ENCODE measurements at regions not wholly inside any gene's neighbourhood (a gene's known extent, or its start where the extent isn't known, plus 50 kb on each side); places are given as distances from the start of the nearest gene placed in this dataset.

DNA sequence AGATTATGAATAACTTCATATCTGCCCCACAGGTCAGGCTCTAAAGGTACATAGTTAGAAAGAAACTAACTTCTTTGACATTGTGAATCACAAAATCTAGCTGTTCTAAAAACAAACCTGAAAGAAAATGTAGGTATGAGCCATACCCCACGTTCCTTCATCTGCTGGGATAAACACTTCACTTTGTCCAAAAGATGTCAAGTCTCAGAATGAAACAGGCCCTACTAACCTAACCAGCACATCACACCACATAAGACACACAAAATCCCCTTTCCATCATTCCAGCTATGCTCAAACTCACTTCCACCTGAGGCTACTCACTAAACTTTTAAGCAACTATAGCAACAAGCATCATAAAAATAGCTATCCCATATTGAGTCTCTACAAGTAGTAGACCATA lies 65.2 kb upstream of the GJA5 start:
- DNase-seq (ENCODE audit: low read depth) (no peak), FAIRE-seq (no peak)
- no peaks in the 10 kb centered on the region for H3K4me1 Mint-ChIP-seq (ENCODE audit: low read depth, unreplicated experiment)
- Histone ChIP-seq H3K4me1 (ENCODE audit: insufficient read depth, low read length) (no peaks in the 10 kb centered on the region), H3K4me3 (ENCODE audit: insufficient read depth, low read depth, low read length) (no peak overlapping the region), H3K27ac (ENCODE audit: low read depth, low read length) (no peak overlapping the region), H3K27me3 (ENCODE audit: insufficient read depth, low read length) (no peaks in the 10 kb centered on the region), H2AFZ (ENCODE audit: low read depth, low read length) (no peak overlapping the region), H3K4me2 (ENCODE audit: low read length) (no peak overlapping the region), H3K36me3 (ENCODE audit: insufficient read depth, low read length) (no peaks in the 10 kb centered on the region), H4K20me1 (ENCODE audit: insufficient read depth, low read length) (no peaks in the 10 kb centered on the region), H3K9ac (ENCODE audit: low read length) (no peak overlapping the region), H3K9me3 (ENCODE audit: insufficient read depth, low read depth, low read length) (no peaks in the 10 kb centered on the region), H3K79me2 (ENCODE audit: insufficient read depth, low read length) (no peaks in the 10 kb centered on the region)
- no peak for TF ChIP-seq EZH2 (IDR thresholded peaks at IDR 0.05; ENCODE audit: insufficient read depth, low read length)
- TF ChIP-seq, protein P1, sequence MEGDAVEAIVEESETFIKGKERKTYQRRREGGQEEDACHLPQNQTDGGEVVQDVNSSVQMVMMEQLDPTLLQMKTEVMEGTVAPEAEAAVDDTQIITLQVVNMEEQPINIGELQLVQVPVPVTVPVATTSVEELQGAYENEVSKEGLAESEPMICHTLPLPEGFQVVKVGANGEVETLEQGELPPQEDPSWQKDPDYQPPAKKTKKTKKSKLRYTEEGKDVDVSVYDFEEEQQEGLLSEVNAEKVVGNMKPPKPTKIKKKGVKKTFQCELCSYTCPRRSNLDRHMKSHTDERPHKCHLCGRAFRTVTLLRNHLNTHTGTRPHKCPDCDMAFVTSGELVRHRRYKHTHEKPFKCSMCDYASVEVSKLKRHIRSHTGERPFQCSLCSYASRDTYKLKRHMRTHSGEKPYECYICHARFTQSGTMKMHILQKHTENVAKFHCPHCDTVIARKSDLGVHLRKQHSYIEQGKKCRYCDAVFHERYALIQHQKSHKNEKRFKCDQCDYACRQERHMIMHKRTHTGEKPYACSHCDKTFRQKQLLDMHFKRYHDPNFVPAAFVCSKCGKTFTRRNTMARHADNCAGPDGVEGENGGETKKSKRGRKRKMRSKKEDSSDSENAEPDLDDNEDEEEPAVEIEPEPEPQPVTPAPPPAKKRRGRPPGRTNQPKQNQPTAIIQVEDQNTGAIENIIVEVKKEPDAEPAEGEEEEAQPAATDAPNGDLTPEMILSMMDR (IDR thresholded peaks at IDR 0.05; ENCODE audit: insufficient read depth, low read depth, low read length): no peak
- no peak overlapping the region for H3K4me3 Mint-ChIP-seq (ENCODE audit: unreplicated experiment)
- peaks cover 2% of the 10 kb centered on the region for H3K27me3 Mint-ChIP-seq (ENCODE audit: low read depth, unreplicated experiment)
- H3K9me3 Mint-ChIP-seq (ENCODE audit: unreplicated experiment): no peaks in the 10 kb centered on the region
- H3K36me3 Mint-ChIP-seq (ENCODE audit: low read depth, unreplicated experiment): no peaks in the 10 kb centered on the region
- no peak overlapping the region for H3K27ac Mint-ChIP-seq (ENCODE audit: unreplicated experiment)

DNA sequence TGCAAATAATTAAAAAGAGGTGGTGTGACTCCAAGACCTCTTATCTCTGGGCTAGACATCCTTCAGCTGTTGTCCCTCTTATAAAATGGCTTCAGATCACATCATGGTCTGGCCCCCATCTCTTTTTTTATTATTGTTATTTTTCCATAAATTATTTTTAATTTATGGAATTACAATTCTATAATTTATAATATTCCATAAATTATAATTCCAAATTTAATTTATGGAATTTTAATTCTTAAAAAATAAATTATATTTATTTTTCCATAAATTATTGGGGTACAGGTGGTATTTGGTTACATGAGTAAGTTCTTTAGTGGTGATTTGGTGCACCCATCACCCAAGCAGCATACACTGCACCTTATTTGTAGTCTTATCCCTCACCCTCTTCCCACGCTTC lies 65.9 kb upstream of the GJA5 start:
- Histone ChIP-seq H3K4me1 (ENCODE audit: insufficient read depth, low read length) (no peaks in the 10 kb centered on the region), H3K4me2 (ENCODE audit: low read length) (no peak overlapping the region), H3K27me3 (ENCODE audit: insufficient read depth, low read length) (no peaks in the 10 kb centered on the region), H3K27ac (ENCODE audit: low read depth, low read length) (no peak overlapping the region), H3K79me2 (ENCODE audit: insufficient read depth, low read length) (no peaks in the 10 kb centered on the region), H3K4me3 (ENCODE audit: insufficient read depth, low read depth, low read length) (no peak overlapping the region), H2AFZ (ENCODE audit: low read depth, low read length) (no peak overlapping the region), H3K9ac (ENCODE audit: low read length) (no peak overlapping the region), H3K9me3 (ENCODE audit: insufficient read depth, low read depth, low read length) (no peaks in the 10 kb centered on the region), H3K36me3 (ENCODE audit: insufficient read depth, low read length) (no peaks in the 10 kb centered on the region), H4K20me1 (ENCODE audit: insufficient read depth, low read length) (no peaks in the 10 kb centered on the region)
- H3K9me3 Mint-ChIP-seq (ENCODE audit: unreplicated experiment): no peaks in the 10 kb centered on the region
- TF ChIP-seq, protein P1 (IDR thresholded peaks at IDR 0.05; ENCODE audit: insufficient read depth, low read depth, low read length): no peak
- TF ChIP-seq EZH2 (IDR thresholded peaks at IDR 0.05; ENCODE audit: insufficient read depth, low read length): no peak
- H3K4me1 Mint-ChIP-seq (ENCODE audit: low read depth, unreplicated experiment): no peaks in the 10 kb centered on the region
- peaks cover 2% of the 10 kb centered on the region for H3K27me3 Mint-ChIP-seq (ENCODE audit: low read depth, unreplicated experiment)
- no peak overlapping the region for H3K4me3 Mint-ChIP-seq (ENCODE audit: unreplicated experiment)
- H3K36me3 Mint-ChIP-seq (ENCODE audit: low read depth, unreplicated experiment): no peaks in the 10 kb centered on the region
- DNase-seq (ENCODE audit: low read depth) (no peak), FAIRE-seq (no peak)
- no peak overlapping the region for H3K27ac Mint-ChIP-seq (ENCODE audit: unreplicated experiment)

DNA sequence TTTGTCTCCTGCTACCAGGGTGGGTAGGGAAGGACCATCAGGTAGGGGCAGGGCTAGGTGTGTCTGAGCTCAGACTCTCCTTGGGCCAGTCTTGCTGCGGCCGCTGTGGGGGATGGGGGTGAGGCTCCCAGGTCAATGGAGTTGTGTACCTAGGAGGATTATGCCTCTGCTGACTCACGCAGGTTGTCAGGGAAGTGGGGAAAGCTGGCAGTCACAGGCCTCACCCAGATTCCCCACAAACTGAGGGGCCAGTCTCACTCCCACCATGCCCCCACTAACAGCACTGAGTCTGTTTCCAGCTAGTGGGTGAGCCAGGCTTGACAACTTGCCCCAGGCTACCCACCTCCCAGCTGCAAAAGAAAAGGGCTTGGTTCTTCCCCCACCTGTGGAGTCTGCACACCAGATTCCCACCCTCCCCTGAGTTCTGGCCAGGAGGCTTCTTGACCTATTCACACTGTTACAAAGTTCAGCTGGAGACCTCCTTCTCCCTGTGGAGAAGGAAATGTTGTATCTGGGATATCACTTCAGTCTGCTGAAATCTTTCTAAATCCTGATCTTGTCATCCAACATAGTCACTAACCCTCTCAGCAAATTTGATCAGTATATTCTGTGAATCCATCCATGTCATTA lies 69.2 kb upstream of the GJA8 start:
- peaks cover 11% of the 10 kb centered on the region for H3K4me1 Mint-ChIP-seq (ENCODE audit: low read depth, unreplicated experiment)
- no peak for FAIRE-seq
- H3K4me2 ChIP-seq (ENCODE audit: low read length): no peak overlapping the region

More for the DNA sequence above, 69.2 kb upstream of the GJA8 start:
- Histone ChIP-seq H4K20me1 (ENCODE audit: insufficient read depth, low read length) (no peaks in the 10 kb centered on the region), H2AFZ (ENCODE audit: low read depth, low read length) (no peak overlapping the region), H3K36me3 (ENCODE audit: insufficient read depth, low read length) (no peaks in the 10 kb centered on the region), H3K4me1 (ENCODE audit: insufficient read depth, low read length) (no peaks in the 10 kb centered on the region), H3K9ac (ENCODE audit: low read length) (no peak overlapping the region), H3K27me3 (ENCODE audit: insufficient read depth, low read length) (no peaks in the 10 kb centered on the region), H3K4me3 (ENCODE audit: insufficient read depth, low read depth, low read length) (no peak overlapping the region), H3K9me3 (ENCODE audit: insufficient read depth, low read depth, low read length) (no peaks in the 10 kb centered on the region), H3K27ac (ENCODE audit: low read depth, low read length) (no peak overlapping the region), H3K79me2 (ENCODE audit: insufficient read depth, low read length) (no peaks in the 10 kb centered on the region)
- Mint-ChIP-seq H3K36me3 (ENCODE audit: low read depth, unreplicated experiment) (no peaks in the 10 kb centered on the region), H3K27me3 (ENCODE audit: low read depth, unreplicated experiment) (peaks cover 10% of the 10 kb centered on the region), H3K9me3 (ENCODE audit: unreplicated experiment) (no peaks in the 10 kb centered on the region), H3K27ac (ENCODE audit: unreplicated experiment) (no peak overlapping the region), H3K4me3 (ENCODE audit: unreplicated experiment) (no peak overlapping the region)
- DNase-seq (ENCODE audit: low read depth): no peak
- TF ChIP-seq, protein P1 (IDR thresholded peaks at IDR 0.05; ENCODE audit: insufficient read depth, low read depth, low read length): no peak
- TF ChIP-seq EZH2 (IDR thresholded peaks at IDR 0.05; ENCODE audit: insufficient read depth, low read length): no peak

Measured in astrocyte (in vitro differentiated cells and primary cell).